ENCODE measurements at regions not wholly inside any gene's neighbourhood (a gene's known extent, or its start where the extent isn't known, plus 50 kb on each side); places are given as distances from the start of the nearest gene placed in this dataset.

DNA sequence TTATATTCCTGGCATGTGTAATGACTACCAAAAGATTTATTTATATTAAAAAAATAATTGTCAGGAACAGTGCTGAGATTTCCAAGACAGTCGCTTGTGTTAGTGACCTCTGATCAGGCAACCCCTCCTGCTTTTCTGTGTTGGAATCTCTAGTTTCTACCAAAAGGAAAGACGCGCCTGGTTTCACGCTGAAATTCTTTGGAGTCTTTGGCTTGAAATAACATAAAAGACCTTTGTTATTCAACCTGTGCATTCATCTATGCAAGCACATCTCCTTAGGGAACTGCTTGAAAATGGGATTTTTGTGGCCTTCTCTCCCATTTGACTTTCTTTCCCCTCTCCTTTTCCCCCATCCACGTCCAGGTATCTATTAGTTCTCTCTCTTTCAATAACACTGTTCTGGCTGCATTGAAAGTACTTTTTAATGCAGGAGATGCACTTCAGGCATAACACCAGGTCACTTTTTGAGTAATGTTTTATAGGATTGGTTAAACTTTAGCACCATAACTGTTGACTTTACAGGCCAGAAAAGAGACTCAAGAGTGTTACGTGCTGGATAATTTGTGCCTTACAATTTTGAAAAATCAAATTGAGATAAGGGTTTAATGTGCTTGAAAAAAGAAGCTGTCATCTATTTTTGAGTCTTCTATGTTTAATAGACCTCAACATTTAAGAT, 172.7 kb downstream of the GPAT3 start:
- no peak for DNase-seq (ENCODE audit: low spot score)
- TF ChIP-seq, protein P1, sequence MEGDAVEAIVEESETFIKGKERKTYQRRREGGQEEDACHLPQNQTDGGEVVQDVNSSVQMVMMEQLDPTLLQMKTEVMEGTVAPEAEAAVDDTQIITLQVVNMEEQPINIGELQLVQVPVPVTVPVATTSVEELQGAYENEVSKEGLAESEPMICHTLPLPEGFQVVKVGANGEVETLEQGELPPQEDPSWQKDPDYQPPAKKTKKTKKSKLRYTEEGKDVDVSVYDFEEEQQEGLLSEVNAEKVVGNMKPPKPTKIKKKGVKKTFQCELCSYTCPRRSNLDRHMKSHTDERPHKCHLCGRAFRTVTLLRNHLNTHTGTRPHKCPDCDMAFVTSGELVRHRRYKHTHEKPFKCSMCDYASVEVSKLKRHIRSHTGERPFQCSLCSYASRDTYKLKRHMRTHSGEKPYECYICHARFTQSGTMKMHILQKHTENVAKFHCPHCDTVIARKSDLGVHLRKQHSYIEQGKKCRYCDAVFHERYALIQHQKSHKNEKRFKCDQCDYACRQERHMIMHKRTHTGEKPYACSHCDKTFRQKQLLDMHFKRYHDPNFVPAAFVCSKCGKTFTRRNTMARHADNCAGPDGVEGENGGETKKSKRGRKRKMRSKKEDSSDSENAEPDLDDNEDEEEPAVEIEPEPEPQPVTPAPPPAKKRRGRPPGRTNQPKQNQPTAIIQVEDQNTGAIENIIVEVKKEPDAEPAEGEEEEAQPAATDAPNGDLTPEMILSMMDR (conservative IDR thresholded peaks at IDR 0.05; ENCODE audit: low read depth): no peak
- no peak overlapping the region for H3K27ac ChIP-seq
- ChIA-PET CTCF (no interaction called here), POLR2A (ENCODE audit: low non-redundant PET) (no interaction called here)

DNA sequence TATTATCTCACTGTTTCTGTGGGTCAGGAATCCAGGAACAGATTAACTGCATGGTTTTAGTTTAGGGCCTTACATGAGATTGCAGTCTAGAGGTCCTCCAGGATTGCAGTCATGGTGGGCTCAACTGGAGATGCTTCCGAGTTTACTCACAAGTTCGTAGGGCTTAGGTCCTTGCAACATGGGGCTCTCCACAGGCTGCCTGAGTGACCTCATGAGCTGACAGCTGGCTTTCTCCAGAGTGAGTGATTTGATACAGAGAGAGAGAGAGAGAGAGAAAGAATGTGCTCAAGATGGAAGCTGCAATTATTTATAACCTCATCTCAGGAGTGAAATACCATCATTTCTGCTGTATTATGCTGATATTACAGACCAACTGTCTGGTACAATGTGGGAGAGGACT, 168.9 kb downstream of the GPAT3 start:
- ChIA-PET CTCF (interaction anchor here (0.6 kb wide), 1 partner anchor 1214 kb away, joined by 3 read pairs; no protein-coding TSS in a partner anchor), POLR2A (ENCODE audit: low non-redundant PET) (no interaction called here)
- DNase-seq (ENCODE audit: low spot score): no peak
- no peak overlapping the region for H3K27ac ChIP-seq
- TF ChIP-seq, protein P1 (conservative IDR thresholded peaks at IDR 0.05; ENCODE audit: low read depth): no peak

DNA sequence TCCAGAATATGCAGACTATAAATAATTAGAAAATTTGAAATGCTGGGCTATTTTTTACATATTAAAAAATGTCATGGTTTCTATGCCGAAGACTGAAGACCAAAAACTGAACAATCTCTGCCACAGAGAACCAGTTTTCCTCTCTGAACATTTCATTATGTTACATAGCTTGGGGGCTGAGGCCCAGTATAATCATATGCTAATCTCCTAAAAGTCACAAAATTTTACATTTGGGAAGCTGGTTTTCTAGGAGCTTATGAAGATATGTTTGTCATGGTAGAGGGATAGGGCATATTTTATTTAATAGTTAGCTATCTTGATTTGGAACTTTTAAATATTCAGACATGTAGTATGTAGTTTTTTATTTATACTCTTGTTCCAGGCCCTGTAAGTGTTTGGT, 167.8 kb downstream of the GPAT3 start:
- TF ChIP-seq, protein P1 (conservative IDR thresholded peaks at IDR 0.05; ENCODE audit: low read depth): no peak
- no peak for DNase-seq (ENCODE audit: low spot score)
- ChIA-PET CTCF (interaction anchor here (0.6 to 0.7 kb wide), 2 partner anchors 10 to 58 kb away, joined by 3 read pairs; no protein-coding TSS in a partner anchor), POLR2A (ENCODE audit: low non-redundant PET) (no interaction called here)
- H3K27ac ChIP-seq: no peak overlapping the region

DNA sequence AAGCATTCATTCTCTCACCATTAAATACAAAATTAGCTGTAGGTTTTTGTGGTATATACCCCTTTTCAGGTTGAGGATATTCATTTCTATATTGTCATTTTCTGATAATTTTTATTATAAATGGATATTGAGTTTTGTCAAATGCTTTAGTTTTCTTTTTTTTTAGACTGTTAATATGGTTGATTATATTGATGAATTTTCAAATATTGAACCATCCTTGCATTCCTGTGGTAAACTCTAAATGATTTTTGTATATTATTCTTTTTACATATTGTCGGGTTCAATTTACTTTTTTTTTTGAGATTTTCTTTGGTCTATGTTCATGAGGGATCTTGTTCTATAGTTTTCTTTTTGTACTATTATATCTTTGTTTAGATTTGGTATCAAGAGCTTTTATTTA, 165.1 kb downstream of the GPAT3 start:
- ChIA-PET CTCF (no interaction called here), POLR2A (ENCODE audit: low non-redundant PET) (no interaction called here)
- TF ChIP-seq, protein P1 (conservative IDR thresholded peaks at IDR 0.05; ENCODE audit: low read depth): no peak
- no peak for DNase-seq (ENCODE audit: low spot score)
- H3K27ac ChIP-seq: no peak overlapping the region

DNA sequence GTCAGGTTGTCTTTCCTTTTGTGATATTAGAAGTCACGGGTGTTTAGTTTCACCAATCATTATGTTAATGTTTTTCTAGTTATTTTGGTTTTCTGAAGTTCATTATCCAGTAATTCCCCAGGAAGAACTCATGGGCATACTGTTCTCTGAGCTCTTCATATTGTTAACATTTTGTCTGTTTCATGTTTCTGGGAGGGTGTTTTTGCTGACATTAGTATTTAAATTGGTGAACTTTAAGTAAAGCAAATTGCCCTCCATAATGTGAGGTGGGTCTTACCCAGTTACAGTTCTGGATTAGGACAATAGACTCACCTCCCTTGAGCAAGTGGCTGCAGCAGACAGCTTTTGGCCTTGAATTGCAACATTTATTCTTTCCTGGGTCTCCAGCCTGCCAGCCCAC, 163.4 kb downstream of the GPAT3 start:
- H3K27ac ChIP-seq: no peak overlapping the region
- DNase-seq (ENCODE audit: low spot score): no peak
- POLR2A ChIA-PET (ENCODE audit: low non-redundant PET): no interaction called here
- CTCF ChIA-PET: no interaction called here
- TF ChIP-seq, protein P1 (conservative IDR thresholded peaks at IDR 0.05; ENCODE audit: low read depth): no peak

DNA sequence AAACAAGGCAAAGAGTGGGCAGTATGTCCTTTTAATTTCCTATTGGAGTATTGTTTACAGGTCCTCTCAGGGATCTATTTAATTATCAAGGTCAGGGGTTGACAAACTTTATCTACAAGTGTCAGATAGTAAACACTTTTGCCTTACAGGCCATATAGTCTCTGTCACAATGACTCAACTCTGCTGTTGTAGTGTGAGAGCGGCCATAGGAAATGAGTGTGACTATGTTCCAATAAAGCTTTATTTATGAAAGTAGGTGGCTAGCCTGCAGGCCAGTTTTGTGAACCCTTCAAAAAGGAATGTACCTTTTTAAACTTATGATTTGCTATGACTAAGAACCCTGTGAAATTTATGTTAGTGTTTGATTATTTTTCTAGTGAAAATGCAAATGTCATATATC, 156.1 kb downstream of the GPAT3 start:
- no peak overlapping the region for H3K27ac ChIP-seq
- no peak for DNase-seq (ENCODE audit: low spot score)
- ChIA-PET POLR2A (ENCODE audit: low non-redundant PET) (no interaction called here), CTCF (interaction anchor here (0.6 kb wide), 1 partner anchor 49 kb away, joined by 4 read pairs; no protein-coding TSS in a partner anchor)
- TF ChIP-seq, protein P1 (conservative IDR thresholded peaks at IDR 0.05; ENCODE audit: low read depth): no peak
